SK-N-SH (cell line): ENCODE measurements at regions not wholly inside any gene's neighbourhood (a gene's known extent, or its start where the extent isn't known, plus 50 kb on each side); places are given as distances from the start of the nearest gene placed in this dataset.

Experiments used
- EZH2phosphoT487 ChIP-seq: fragments of 200-600 bp; sonication (generic); IDR thresholded peaks from 2 replicates; pipeline ENCODE4 v1.6.1; 2017; ENCODE audit warnings: low read depth, mixed run types, mild to moderate bottlenecking, antibody characterized with exemption, moderate library complexity, borderline replicate concordance
- TAF1 ChIP-seq: IDR thresholded peaks from 2 replicates; pipeline ENCODE4 v1.6.1; 2012; ENCODE audit warnings: low read depth, mild to moderate bottlenecking, low read length, moderate library complexity, borderline replicate concordance
- TF ChIP-seq, protein P1 (sequence below): fragments of 200-600 bp; sonication (generic); IDR thresholded peaks from 2 replicates; pipeline ENCODE4 v1.6.1; 2017; ENCODE audit warnings: antibody characterized with exemption, mild to moderate bottlenecking, moderate library complexity
- TF ChIP-seq, protein P2 (sequence below): IDR thresholded peaks from 2 replicates; pipeline ENCODE4 v1.6.1; 2012; ENCODE audit warnings: mild to moderate bottlenecking, low read depth, low read length, moderate library complexity
- TF ChIP-seq, protein P3 (sequence below): IDR thresholded peaks from 2 replicates; pipeline ENCODE4 v1.4.0; 2012; ENCODE audit warnings: low read depth, borderline replicate concordance
- TF ChIP-seq, protein P4 (sequence below): fragments of 150-350 bp; IDR thresholded peaks from 2 replicates; pipeline ENCODE4 v1.6.1; 2017; ENCODE audit warnings: antibody characterized with exemption, low read length, low read depth, borderline replicate concordance

DNA sequence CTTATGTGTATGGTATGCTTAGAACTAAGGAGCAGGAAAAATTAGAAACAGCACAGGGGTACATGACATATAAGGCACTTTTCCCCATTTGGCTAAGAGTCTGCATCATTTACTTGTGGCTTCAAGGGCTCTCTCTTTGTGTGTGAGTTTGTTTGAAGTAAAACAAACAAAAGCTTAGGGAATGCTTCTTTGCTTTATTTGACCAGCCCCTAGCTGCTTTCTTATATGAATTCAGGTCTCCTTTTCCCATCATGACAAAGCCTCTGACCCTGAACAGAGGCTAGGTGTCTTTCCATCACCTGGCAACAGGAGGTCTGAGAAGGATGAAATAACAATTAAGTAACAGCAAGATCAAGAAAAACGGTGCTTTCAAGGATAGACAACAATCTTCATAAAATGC is 643.8 kb upstream of the ADGRL2 start:
- TF ChIP-seq, protein P1, sequence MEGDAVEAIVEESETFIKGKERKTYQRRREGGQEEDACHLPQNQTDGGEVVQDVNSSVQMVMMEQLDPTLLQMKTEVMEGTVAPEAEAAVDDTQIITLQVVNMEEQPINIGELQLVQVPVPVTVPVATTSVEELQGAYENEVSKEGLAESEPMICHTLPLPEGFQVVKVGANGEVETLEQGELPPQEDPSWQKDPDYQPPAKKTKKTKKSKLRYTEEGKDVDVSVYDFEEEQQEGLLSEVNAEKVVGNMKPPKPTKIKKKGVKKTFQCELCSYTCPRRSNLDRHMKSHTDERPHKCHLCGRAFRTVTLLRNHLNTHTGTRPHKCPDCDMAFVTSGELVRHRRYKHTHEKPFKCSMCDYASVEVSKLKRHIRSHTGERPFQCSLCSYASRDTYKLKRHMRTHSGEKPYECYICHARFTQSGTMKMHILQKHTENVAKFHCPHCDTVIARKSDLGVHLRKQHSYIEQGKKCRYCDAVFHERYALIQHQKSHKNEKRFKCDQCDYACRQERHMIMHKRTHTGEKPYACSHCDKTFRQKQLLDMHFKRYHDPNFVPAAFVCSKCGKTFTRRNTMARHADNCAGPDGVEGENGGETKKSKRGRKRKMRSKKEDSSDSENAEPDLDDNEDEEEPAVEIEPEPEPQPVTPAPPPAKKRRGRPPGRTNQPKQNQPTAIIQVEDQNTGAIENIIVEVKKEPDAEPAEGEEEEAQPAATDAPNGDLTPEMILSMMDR, result no peak
- TF ChIP-seq EZH2phosphoT487 (no peak), TAF1 (no peak)
- TF ChIP-seq, protein P2, sequence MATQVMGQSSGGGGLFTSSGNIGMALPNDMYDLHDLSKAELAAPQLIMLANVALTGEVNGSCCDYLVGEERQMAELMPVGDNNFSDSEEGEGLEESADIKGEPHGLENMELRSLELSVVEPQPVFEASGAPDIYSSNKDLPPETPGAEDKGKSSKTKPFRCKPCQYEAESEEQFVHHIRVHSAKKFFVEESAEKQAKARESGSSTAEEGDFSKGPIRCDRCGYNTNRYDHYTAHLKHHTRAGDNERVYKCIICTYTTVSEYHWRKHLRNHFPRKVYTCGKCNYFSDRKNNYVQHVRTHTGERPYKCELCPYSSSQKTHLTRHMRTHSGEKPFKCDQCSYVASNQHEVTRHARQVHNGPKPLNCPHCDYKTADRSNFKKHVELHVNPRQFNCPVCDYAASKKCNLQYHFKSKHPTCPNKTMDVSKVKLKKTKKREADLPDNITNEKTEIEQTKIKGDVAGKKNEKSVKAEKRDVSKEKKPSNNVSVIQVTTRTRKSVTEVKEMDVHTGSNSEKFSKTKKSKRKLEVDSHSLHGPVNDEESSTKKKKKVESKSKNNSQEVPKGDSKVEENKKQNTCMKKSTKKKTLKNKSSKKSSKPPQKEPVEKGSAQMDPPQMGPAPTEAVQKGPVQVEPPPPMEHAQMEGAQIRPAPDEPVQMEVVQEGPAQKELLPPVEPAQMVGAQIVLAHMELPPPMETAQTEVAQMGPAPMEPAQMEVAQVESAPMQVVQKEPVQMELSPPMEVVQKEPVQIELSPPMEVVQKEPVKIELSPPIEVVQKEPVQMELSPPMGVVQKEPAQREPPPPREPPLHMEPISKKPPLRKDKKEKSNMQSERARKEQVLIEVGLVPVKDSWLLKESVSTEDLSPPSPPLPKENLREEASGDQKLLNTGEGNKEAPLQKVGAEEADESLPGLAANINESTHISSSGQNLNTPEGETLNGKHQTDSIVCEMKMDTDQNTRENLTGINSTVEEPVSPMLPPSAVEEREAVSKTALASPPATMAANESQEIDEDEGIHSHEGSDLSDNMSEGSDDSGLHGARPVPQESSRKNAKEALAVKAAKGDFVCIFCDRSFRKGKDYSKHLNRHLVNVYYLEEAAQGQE, result no peak
- TF ChIP-seq, protein P3, sequence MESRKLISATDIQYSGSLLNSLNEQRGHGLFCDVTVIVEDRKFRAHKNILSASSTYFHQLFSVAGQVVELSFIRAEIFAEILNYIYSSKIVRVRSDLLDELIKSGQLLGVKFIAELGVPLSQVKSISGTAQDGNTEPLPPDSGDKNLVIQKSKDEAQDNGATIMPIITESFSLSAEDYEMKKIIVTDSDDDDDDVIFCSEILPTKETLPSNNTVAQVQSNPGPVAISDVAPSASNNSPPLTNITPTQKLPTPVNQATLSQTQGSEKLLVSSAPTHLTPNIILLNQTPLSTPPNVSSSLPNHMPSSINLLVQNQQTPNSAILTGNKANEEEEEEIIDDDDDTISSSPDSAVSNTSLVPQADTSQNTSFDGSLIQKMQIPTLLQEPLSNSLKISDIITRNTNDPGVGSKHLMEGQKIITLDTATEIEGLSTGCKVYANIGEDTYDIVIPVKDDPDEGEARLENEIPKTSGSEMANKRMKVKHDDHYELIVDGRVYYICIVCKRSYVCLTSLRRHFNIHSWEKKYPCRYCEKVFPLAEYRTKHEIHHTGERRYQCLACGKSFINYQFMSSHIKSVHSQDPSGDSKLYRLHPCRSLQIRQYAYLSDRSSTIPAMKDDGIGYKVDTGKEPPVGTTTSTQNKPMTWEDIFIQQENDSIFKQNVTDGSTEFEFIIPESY, result no peak
- TF ChIP-seq, protein P4, sequence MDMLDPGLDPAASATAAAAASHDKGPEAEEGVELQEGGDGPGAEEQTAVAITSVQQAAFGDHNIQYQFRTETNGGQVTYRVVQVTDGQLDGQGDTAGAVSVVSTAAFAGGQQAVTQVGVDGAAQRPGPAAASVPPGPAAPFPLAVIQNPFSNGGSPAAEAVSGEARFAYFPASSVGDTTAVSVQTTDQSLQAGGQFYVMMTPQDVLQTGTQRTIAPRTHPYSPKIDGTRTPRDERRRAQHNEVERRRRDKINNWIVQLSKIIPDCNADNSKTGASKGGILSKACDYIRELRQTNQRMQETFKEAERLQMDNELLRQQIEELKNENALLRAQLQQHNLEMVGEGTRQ, result no peak
